ENCODE measurements at regions not wholly inside any gene's neighbourhood (a gene's known extent, or its start where the extent isn't known, plus 50 kb on each side); places are given as distances from the start of the nearest gene placed in this dataset.
A peak's percentile ranks its signal among the peaks of the same experiment; 100 is the strongest.
"Not testable (repeated sequence)": the region's sequence is repeated elsewhere in the genome, so short reads cannot be mapped to it uniquely, and the experiment has no call there.

GRCh38 chr7:63748571-63749302, 249.9 kb upstream of the ZNF722 start:
- not testable (repeated sequence) for DNase-seq (ENCODE audit: low read depth)

- not testable (repeated sequence) for DNase-seq (ENCODE audit: low read depth)
These were observed 246.2 kb upstream of the ZNF722 start for GRCh38 chr7:63752446-63752845.

- not testable (repeated sequence) for DNase-seq (ENCODE audit: low read depth)
These were observed 245.5 kb upstream of the ZNF722 start for GRCh38 chr7:63753160-63753559.

- DNase-seq (ENCODE audit: low read depth): not testable (repeated sequence)
These were observed 238.4 kb upstream of the ZNF722 start for GRCh38 chr7:63760202-63760601.

GRCh38 chr7:63765541-63765940, 233.1 kb upstream of the ZNF722 start:
- not testable (repeated sequence) for DNase-seq (ENCODE audit: low read depth)

GRCh38 chr7:63766197-63766596, 232.5 kb upstream of the ZNF722 start:
- not testable (repeated sequence) for DNase-seq (ENCODE audit: low read depth)

- not testable (repeated sequence) for DNase-seq (ENCODE audit: low read depth)
These were observed 228.5 kb upstream of the ZNF722 start for GRCh38 chr7:63770162-63770561.

GRCh38 chr7:63771389-63772085, 227.1 kb upstream of the ZNF722 start:
- DNase-seq (ENCODE audit: low read depth): not testable (repeated sequence)

GRCh38 chr7:63789378-63790176, 209.1 kb upstream of the ZNF722 start:
- peak; percentile 2 for DNase-seq (ENCODE audit: low read depth)

GRCh38 chr7:63790177-63790763, 208.4 kb upstream of the ZNF722 start:
- DNase-seq (ENCODE audit: low read depth): not testable (repeated sequence)

All from activated T-cell treated with anti-CD3 and anti-CD28 coated beads for 1 hour (primary cell).